Ovary (tissue), 3 donors: ENCODE measurements at regions not wholly inside any gene's neighbourhood (a gene's known extent, or its start where the extent isn't known, plus 50 kb on each side); places are given as distances from the start of the nearest gene placed in this dataset.

Experiments used
- POLR2A ChIP-seq: fragments of 450-650 bp; IDR thresholded peaks from one replicate; pipeline ENCODE4 v1.6.1; 2017; ENCODE audit warnings: antibody characterized with exemption, mild to moderate bottlenecking, moderate library complexity
- TF ChIP-seq, protein P1 (sequence below), 3 donors: fragments of 450-650 bp in 2 of 3; fragments of 200-600 bp in 1 of 3; IDR thresholded peaks; one replicate each; pipeline versions ENCODE4 v1.5.1 to v1.8.0; 2016 to 2022; ENCODE audit warnings: antibody characterized with exemption in 3 of 3, mild to moderate bottlenecking in 1 of 3
- donor health status: DM: no; HTN: no; CAD: no.

DNA sequence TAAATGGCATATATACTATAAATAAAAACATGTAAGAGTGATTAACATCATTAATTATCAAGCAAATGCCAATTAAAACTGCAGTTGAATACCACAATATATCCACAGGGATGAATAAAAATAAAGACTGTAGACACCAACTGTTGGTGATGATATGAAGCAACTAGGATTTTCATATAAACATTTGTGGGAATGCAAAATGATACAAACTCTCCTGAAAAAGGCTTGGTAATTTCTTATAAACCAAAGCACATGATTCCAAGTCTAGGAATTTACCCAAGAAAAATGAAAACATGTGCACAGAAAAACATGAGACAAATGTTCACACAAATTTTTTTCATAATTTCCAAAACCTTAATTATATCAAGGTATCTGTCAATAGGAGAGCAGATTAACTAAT lies 448.1 kb downstream of the ETV1 start:
- TF ChIP-seq, protein P1, sequence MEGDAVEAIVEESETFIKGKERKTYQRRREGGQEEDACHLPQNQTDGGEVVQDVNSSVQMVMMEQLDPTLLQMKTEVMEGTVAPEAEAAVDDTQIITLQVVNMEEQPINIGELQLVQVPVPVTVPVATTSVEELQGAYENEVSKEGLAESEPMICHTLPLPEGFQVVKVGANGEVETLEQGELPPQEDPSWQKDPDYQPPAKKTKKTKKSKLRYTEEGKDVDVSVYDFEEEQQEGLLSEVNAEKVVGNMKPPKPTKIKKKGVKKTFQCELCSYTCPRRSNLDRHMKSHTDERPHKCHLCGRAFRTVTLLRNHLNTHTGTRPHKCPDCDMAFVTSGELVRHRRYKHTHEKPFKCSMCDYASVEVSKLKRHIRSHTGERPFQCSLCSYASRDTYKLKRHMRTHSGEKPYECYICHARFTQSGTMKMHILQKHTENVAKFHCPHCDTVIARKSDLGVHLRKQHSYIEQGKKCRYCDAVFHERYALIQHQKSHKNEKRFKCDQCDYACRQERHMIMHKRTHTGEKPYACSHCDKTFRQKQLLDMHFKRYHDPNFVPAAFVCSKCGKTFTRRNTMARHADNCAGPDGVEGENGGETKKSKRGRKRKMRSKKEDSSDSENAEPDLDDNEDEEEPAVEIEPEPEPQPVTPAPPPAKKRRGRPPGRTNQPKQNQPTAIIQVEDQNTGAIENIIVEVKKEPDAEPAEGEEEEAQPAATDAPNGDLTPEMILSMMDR (IDR thresholded peaks at IDR 0.05): no peak
- no peak for TF ChIP-seq POLR2A
